ENCODE measurements at regions not wholly inside any gene's neighbourhood (a gene's known extent, or its start where the extent isn't known, plus 50 kb on each side); places are given as distances from the start of the nearest gene placed in this dataset.

DNA sequence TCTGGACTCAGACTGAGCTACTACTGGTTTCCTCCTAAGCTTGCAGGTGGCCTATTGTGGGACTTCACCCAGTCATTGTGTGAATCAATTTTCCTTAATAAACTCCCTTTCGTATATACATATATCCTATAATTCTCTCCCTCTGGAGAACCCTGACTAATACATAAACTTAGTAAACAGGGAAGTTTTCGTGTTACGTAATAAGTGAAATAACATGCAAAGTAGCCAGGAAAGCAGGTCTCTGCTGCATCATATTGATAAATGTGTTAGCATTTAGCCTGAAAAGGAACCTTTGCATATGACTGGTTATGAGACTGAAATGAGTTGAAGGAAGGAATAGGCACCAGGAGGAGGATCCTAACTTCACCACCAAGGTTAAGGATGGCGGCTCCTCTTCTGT, 527.2 kb upstream of the FAM98A start:
- no peak for DNase-seq

DNA sequence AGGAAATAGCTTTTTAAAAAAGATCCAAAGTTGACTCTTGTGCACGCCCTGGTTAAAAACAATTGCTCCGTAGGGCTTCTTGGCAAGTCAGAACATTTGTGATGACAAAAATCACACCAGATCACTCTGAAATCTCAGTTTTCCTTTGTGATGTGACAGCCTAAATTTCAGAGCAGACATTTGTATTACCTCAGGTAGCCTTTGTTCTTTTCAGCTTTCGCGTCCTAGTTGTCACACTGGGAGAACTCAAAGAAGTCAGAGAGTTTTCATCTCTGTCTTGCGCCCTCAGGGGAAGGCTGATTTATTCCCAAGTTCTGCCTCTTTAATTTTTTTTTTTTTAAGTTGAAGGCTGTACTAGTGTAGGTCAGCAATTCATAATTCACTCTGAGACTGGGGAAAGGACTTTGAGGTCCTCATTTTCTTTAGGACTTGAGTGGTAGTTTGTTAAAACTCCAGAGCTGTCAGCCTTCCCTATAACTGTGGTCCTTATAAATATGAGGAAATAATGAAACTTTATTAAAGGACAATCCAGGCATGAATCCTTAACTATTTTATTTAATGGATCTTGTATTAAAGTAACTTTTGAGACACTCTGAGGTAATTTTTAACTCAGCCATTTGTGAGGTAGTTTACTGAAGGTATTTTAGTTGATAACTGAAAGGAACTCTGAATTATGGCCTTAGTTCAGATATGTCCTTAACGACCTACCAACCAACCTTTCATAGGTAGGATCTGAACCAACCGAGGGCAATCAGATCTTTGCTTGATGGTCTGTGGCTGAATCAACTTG, 525.1 kb upstream of the FAM98A start:
- no peak for DNase-seq

DNA sequence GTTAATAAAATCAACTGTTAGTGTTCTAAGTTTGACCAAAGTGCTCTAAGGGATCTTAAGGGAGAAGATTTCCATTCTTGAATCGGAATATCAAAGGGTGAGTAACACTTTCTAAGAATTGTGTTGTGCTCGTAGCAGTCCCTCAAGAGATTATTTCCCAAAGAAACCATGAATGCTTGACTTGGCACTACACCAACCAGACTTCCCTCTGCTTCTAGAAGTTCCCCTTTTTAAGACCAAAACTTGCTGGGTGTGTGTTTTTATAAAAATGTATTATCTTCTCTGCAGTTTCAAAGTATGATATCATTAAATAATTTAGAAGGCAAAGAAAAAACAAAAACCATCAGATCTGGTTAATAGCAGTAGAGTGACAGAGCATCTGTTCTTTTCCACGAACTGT, 522.0 kb upstream of the FAM98A start:
- no peak for DNase-seq

DNA sequence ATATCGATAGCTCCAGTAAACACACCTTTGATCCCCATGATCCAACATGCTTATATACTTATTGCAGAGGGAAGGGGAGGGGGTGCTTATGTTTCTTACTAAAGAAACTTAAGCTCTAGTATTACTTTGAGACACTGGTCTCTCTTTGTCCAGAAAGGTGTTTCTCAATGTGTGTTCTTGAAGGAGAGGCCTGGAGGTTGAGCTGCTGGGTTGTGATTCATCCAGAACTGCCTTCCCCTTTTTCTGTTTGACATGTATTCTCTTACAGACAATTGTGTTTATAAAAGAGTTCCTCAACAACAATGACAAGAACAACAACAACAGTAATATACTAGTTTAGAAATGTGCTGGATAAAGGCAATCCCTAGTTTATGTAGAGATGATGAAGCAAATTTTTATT, 516.0 kb upstream of the FAM98A start:
- no peak for DNase-seq

DNA sequence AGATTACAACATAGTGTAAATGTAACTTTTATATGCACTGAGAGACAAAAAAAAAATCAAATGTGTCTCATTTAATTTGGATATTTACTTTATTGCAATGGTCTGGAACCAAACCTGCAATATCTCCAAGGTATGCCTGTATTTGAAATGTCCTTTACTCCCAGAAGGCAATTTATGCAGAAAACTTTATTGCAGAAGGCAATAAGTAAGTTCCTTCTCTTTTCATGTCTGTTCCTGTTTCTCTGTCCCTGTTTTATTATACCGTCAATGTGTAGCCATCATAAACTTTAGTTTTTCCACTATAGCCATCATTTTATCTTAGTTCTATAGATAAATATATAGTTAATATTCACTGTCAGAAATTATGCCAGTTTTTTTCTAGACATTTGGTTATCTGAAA, 513.1 kb upstream of the FAM98A start:
- DNase-seq = no peak

DNA sequence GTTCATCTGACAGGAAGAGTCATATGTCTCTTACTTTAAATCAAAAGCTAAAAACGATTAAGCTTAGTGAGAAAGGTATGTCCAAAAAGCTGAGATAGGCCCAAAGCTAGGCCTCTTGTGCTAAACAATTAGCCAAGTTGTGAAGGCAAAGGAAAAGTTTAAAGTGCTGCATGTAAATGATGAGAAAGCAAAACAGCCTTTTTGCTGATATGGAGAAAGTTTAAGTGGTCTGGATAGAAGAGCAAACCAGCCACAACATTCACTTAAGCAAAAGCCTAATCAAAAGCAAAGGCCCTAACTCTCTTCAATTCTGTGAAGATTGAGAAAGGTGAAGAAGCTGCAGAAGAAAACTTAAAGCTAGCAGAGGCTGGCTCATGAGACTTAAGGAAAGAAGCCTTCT, 511.3 kb upstream of the FAM98A start:
- DNase-seq = no peak

DNA sequence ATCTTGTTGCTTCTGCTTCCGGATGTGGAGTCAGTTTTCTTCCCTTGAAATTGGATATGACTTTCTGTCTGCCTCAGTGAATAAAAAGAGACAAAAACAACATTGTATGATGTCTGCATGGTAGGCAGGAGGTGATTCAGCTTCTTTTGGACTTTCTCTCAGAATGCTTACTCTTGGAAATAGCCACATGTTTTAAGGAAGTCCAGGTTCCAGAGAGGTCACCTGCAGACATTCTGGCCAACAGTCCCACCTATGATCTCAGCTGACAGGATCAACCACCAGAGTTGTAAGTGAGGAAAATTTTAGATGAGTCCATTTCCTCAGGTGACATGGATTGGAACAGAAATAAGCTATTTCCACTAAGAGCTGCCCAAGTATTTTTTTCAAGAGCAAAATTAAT, 508.7 kb upstream of the FAM98A start:
- DNase-seq = no peak

DNA sequence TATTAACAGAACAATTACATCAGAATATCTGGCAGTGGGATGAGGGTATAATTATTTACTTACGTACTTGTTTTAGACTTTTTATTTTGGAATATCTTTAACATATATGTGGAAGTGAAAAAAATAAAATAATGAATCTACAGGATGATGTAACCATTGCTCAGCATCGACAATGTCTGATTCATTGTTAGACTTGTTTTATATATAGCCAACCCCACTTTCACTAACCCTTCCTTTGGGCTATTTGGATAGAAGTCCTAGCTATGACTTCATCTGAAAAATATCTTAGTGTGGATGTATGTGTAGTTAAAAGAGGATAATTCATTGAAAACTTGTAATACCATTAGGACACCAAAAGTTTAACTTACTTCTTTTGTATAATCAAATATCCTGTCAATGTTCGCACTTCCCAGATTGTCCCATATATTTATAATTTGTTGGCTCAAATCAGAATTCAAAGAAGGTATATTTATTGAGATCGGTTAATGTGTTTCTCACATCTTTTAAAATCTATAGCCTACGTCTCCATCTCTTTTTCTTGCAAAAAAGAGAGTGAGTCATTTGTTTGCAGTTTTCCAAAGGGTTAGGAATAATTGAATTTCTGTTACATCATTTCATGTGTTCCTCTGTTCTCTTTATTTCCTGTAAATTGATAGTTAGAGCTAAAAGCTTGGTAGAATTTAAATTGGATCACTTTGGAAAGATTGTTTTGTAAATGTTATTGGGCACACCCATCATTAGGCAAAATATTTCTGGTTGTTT, 506.1 kb upstream of the FAM98A start:
- no peak for DNase-seq

DNA sequence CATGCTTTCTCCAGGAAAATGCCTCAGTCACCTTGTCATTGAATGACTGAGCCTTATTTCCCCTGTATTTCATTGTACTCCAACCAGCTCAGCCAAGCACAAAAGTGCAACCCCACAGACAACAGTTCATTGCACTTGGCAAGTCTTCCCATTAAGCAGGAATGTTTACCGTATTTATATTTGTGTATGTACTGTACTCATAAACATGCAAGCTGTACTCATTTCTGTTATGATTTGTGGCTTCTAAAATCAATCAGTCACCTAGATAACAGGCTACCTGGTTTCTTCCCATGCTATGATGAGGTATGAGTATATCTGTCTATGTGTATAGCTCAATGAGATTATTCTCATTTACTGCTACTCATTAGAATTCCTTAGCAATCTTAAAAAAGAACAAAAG, 505.5 kb upstream of the FAM98A start:
- DNase-seq = no peak

DNA sequence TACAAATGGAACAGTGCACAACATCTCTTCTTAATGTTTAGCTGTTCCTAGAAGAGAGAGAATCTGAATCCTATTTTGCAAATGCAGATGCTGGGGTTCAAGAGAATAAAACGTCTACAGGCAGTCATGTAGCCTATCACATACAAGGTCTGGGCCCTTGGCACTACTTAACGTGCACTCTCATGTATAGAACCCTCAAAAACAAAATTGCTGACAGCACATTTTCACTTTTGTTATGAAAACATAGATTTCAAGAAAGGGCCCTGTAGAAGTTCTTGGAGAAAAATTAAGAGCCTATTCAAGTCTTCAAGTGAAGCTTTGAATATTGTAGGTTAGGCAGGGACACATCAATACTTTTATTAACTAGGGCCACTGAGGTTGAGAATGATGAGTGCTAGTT, 504.3 kb upstream of the FAM98A start:
- no peak for DNase-seq

DNA sequence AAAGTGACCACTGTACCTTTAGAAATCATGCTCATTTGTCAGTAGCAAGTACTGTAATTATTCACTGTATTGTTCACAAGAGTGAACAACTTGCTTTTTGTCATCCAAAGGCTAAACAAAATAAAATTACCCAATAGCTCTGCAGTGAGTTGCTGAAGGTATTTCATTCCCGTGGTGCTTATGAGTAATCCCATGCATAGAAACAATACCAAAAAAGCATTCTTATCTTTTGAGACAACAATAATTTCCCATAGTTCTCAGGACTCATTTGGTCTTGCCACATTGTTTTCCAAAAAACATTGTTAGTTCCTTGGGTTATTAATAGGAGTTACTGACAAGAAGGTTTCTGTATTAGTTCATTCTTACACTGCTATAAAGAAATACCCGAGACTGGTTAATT, 503.2 kb upstream of the FAM98A start:
- DNase-seq = no peak

DNA sequence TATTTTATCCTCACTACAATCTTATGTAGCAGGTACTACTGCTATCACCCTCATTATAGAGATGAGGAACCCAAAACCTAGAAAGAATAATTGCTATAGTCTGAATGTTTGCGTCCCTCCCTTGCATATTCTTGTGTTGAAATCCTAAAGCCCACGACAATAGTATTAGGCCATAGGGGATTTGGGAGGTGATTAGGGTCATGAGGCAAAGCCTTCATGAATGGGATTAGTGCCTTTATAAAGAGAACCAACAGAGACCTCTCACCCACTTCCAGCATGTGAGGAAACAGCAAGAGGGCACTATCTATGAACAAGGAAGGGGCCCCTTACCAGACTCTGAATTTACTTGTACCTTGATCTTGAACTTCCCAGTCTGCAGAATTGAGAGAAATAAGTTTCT, 500.3 kb upstream of the FAM98A start:
- no peak for DNase-seq

DNA sequence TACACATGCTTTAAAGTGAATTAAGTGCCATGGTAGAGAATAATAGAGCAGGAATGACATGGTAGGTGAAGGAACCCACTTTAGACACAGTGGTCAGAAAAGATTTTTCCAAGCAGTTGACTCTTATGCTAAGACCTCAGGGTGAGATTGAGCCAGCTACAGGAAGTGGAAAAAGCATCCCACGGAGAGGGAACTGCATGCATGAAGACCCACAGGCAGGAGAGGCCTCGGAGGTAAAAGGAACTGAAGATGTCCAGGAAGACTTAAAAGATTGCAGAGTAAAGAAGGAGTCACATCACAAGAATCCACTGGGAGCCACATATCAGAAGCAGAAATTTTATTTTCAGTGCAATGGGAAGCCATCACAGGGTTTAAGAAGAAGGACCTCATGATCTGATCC, 499.2 kb upstream of the FAM98A start:
- DNase-seq = no peak

DNA sequence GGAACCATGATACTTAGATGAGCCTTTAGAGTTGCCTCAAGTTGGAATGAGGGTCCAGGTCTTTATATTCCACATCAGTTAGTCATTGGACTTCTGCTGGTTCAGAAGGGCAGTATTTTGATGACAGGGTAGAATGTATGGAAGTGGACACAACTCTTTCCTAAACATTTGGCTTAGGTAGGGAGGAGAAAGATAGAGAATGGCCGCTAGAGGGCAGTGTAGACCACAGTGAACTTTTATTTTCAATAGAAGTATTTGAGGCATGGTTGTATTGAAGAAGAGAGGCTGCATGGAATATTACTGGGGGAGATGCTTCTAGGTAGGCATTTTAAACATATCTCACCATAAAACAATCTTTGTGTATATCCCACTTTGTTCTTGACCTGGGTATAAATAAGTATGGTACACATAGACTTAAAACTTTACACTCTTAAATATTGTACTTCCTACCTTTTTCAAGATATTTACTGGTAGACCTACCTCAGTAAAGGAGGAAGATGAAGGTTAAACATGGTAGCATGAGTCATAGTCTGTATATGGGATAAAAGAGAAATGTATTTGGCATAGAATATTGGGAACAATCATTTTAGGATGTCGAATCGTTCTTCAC, 497.6 kb upstream of the FAM98A start:
- peak in 1 of 2 experiments; percentile 10 for DNase-seq

DNA sequence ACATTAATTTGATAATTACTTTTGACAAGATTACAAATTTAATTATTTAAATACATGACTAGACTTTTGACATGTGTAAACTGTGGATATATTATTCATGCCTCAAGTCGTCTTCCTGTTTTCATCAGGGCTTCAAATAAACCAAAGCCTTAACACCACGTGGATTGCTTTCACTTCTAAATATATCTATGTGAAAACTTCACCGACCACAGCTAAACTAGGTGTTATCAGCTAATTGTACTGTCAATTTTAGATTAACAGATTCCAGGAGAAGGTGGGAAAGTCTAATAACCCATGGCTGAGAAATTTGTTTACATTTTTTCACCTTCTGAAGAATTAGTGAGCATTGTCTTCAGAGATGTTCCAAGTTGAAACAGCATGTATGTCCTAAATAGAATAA, 494.7 kb upstream of the FAM98A start:
- DNase-seq = no peak

DNA sequence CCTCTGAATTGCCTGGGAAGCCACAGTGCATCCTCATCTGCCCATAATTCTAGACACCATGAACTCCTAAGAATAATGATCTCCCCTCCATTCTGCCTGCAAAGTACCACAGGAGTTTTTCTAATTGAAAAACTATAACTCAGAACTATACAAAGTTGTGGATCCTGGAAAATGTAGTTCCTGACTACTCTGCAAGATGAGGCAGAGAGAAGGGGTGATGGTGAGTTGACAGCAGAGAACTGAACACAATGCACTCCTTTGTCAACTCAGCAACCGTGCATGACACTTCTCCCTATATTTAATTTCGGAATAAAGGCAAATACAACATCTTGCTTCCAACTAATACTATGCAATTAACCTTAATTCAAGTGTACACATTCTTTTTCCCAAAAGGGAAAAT, 471.1 kb upstream of the FAM98A start:
- no peak for DNase-seq

DNA sequence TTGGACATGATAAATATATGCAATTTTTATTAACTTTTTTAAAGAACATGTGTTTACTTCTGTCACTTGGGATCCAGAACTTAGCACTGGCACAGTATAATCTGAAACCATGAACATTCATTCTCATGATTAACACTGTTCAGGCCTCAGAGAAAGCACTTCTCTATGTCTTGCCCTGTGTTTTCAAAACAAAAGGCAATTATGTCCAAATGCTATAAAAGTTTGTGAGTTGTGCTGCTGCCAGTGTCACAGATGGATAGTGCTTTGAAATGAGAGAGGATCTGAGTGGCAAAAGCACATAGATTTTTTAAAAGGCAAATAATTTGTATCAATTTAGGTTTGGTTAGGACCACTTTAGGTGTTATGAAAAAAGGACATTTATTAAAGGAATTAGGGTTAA, 470.5 kb upstream of the FAM98A start:
- DNase-seq = no peak

DNA sequence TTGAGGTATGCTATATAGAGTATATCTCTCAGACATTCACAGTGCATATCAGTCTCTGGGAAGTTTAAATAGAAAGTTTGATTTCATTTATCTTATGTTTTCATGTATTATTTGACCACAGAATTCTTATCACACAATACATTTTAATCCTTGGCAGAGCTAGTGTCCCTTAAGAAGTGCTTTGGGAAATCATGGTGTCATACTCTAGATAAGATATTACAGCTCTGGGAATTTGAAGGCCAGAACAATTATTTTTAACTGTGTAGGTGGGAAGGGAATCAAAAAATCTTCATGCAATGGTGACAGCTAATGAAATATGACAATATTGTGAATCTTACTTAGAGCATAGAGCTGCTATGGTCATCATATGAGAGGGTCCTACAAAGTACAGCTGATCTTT, 451.3 kb upstream of the FAM98A start:
- DNase-seq = no peak

DNA sequence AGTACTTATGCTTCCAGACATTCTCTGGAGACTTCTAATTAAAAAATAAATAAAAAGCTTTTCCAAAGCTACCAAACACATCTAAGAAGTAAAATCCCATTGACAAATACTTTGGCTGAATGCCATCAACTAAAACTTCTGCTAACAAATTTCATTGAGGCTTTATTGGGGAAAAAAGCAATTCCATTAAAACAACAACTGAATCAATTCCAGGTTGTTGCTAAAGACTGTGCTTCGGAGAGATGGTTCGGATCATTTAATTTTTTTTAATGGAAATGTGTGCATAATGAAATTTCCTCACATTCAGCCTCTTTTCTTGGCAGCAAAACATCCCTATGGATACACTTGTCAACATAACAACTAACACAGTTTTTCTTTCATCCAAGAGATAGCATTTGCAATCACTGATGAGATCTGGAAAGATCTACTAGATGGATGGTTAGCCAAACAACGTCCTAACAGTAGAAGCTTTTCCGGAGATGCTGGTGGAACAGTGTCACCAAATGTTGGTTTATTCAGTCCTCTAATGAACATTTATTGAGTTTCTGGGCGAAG, 446.1 kb upstream of the FAM98A start:
- DNase-seq = no peak

DNA sequence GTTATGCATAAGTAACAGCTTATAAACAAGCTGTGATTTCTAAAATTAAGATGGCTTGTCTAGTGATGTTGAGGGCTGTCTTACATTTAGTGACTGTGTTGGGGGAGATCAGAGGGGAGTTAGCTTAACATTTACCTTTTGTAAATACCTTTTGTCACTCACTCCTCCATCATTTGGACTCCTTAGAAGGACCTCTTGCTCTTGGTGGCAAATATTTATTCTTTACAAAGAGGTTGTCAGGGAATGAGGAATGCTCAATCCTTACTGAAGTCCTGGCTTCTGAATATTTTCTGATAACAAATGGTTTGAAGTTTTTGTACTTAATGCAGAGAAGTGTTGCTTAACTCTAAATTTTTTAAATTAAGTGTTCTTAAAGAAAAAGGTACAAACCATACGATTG, 438.8 kb upstream of the FAM98A start:
- DNase-seq = no peak

DNA sequence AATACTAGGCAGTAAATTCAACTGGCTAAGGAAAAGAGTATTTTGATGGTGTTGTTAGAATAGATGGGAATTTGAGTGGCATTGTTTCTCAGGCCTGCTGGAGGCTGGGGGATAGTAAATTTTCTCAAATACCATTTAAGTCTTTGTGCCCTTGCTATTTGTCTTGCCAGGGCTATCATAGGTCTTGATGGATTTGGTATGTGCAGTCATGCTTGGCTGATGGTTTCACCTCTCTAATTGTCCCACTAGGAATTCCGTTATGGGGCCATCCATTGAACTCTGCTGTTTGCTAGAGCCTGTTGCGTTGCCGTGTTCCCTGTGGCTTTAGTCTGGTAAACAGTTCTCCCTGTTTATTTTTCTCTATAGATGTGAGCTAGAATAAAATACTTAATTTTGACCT, 438.1 kb upstream of the FAM98A start:
- no peak for DNase-seq

DNA sequence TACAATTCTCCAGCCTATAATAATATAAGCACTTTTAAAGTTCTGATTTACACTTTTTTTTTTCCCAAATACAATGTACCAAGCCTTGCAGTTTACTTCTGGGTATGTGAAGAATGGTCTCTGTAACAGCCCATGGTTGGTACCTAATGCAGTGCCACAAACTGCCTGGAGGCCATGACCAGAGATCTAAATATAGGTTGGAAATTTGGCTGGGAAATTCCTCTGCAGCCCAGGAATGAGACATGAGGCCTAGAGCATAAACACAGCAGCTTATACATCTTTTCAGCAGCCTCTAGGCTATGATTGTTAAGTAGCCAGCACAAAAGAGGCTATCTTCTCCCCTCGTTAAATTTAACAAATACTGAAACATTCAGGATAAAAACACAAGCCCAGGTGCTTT, 432.0 kb upstream of the FAM98A start:
- DNase-seq = no peak

DNA sequence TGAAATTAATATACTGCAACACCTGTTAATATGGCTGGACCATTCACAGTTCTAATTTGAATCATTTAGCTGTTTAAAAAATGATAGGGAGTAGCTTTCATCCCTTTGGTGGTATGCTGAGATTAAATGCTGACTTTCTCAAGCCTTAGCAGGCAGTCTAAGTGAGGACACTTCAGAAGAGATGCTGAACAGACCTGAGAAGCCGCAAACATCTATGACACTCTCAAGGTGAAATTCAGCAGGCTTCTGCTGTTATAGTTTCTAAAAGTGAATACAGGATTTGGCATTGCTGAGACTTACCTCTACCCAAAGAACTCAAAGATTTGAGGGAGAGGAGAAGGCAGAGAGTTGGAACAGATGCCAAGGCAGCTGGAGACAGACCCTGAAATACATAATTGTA, 431.2 kb upstream of the FAM98A start:
- no peak for DNase-seq

DNA sequence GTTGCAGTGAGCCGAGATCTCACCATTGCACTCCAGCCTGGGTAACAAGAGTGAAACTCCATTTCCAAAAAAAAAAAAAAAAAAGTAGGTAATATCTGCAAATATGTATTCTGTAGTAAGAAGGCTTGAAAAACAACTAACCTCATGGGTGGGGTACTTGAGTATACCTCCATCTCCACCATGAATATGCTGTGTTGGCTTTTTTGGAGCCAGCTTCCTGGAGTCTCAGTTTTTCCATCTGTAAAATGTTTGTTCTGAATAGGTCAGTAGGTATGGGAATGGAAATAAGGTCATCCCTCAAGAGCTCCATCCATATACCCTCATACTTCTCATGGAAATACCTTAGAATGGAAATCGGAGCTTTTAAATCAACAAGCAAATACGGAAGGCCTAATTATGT, 430.0 kb upstream of the FAM98A start:
- no peak for DNase-seq

Data from stimulated activated CD4-positive, alpha-beta T cell treated with anti-CD3 and anti-CD28 coated beads, Interleukin-4, amount 100 ng/mL, for 4 hours (primary cell).